HG02970 (cell line): ENCODE measurements at regions not wholly inside any gene's neighbourhood (a gene's known extent, or its start where the extent isn't known, plus 50 kb on each side); places are given as distances from the start of the nearest gene placed in this dataset.

Experiments
- ATAC-seq: cut with Tn5 transposase; IDR thresholded peaks from one replicate; pipeline ENCODE4 v1.9.1; 2021; ENCODE audit warnings: mild to moderate bottlenecking, moderate library complexity, moderate number of reproducible peaks; ENCODE audit not compliant: unreplicated experiment, low FRiP score

DNA sequence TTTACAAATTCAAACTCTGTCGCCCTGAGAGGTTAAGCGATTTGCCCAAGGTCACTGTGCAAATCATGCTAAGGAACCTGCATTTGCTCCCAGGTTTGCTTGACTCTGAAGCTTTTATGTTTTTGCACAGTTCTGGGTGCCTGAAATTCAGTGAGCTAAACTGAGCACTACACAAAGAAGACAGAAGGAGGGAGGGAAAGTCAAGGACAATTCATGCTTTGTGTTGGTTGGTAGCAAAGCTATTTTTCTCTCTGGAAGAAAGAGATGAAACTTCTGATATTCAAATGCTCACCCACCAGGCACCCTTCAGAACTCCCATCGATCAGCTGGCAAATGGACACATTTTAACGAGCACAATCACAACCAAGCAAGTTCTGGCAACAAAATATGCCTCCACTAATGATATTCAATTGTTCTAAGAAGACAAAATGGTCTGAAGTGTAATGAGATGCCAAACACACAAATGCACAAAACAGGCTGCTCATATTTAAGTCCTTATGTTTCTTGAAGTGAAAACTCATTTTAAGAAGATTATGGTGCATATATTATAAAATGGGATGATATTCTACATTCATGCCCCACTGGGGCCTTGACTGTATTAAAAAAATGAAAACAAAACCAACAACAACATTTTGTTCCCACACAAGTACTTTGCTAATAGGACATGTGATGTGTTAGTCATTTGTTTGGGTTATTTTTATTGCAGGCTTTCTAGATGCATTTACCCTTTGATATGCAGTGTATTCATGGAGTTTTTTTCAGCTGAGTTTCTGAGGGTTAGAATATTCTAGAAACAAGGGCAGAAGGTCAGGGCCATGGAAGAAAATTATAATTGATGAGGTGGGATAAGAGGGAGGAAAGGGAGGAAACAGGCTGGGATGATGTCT lies 445.6 kb upstream of the CELF4 start:
- ATAC-seq: no peak

DNA sequence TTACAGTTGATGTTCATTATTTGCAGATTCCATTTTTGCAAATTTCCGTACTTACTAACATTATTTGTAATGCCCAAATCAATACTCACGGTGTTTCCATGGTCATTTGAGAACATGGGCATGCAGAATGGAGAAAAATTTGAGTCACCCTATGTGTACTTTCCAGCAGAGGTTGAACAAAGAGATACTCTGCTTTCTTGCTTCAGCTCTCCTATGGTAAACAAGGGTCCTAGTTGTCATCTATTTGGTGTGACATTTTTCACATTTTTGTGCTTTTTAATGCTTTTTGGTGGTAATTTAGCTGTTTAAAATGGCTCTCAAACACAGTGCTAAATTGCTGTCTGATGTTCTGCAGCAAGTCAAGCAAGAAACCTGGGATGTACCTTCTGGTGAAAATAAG lies 444.4 kb upstream of the CELF4 start:
- no peak for ATAC-seq

DNA sequence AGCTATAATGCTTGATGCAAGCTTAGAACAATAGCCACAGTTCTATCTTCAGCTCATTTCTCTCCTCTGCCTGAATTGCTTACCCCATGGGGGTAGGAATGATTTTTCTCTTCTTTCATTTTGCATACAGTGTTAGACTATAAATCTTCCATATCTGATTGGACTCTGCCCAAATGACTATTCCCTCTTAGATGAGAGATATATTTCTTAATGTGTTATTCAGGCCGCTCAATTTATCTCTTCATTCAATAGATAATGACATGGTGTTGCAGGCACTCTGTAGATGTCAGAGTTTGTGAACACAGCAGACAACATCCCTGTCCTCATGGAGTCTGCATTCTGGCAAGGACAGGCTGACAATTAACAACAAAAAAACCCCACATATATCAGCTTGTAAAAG lies 443.7 kb upstream of the CELF4 start:
- no peak for ATAC-seq

DNA sequence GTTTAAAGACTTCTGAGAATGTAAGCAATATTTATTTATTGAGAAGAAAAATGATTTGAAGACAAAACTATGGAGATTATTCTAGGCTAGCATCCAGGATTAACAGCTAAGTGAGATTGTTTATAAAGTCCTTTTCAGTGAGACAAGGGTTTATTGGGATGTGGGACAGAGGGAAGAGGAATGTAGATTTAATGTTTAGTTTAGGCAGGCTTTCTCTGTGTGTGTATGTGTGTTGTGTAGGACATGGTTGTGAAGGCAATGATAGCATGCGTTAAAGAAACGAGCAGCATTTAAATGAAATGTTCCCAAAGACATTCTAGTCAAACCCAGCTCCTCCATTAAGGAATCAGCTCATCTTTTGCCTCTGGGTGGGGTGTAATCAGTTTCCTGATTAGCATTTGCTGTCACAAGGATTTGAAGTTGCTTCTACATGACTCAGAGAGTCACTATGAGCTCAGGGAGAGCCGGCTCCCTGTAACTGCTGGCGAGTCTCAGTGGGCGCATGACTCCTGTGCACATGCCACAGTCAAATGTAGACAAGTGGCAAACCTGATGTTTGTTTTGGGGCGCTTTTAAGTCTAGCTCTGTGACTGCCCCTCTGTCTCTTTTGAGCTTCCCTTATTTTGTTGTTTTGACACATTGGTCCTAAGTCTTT lies 442.2 kb upstream of the CELF4 start:
- ATAC-seq: no peak

DNA sequence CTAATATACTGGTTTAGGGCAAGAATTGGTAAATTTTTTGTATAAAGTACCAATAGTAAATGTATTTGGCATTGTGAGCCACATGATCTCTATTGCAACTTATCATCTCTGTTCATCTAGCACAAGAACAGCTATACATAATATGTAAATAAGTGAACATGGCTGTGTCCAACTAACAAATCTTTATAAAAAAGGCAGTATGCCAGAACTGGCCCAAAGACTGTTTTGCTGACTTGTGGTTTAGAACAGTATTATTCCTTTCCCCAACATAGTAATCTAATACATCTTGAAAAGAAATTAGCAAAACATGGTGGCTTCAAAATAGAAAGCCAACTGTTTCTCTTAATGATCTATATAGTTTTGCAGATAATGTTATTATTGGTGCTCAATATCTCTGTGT lies 441.4 kb upstream of the CELF4 start:
- ATAC-seq: no peak

DNA sequence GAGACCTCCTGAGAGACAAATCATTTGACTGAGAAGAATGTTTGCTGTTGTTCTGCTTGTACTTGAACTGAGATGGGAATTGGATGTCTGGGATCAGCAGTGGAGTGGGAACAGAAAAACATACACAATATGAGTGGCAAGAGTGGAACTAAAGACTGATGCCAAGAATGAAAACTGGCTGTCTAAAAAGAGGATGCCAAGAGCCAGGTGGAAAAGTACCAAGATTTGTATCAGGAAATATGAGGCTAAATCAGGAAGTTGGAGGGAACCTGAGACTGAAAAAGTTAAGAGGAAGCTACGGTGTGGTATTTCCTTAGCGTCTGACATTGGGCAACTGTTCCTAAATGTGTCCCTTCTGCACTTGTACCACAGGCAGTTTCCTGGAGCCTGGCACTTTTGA lies 440.9 kb upstream of the CELF4 start:
- ATAC-seq: no peak

DNA sequence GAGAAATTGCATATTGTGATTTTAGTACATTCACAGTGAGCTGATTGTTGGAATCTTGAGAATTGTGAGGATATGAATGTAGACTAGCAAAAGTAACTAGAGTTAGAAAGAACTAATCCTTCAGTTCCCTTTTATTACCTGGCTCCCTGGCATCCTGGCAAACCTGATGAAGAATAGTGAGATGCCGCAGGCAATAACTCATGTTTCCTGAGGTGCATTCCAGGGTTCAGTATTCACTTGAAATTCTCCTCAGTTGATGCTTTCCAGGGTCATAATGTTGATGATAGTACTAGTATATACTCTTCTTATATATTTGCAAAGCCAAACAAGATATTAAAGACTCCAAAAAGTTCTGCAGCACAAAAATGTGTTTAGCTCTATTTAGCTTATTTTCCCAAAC lies 432.1 kb upstream of the CELF4 start:
- ATAC-seq: no peak

DNA sequence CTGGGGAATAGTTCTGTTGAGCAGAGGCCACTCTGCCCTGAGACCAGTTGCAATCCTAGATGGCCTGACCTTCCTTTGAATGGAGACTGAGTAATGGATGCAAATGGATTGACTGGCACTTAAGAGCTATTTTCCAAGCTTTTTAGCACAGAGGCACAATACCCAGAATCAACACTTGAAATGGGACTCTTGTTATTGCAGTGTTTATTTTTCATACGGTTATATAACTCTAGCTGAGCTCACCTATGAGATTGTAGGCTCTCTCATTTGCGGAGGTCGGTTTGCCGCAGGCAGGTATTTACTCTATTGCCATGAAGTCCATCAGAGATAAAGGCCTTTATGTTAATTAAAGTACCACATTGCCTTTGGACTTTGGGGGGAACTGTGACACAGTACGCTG lies 422.3 kb upstream of the CELF4 start:
- ATAC-seq: no peak

DNA sequence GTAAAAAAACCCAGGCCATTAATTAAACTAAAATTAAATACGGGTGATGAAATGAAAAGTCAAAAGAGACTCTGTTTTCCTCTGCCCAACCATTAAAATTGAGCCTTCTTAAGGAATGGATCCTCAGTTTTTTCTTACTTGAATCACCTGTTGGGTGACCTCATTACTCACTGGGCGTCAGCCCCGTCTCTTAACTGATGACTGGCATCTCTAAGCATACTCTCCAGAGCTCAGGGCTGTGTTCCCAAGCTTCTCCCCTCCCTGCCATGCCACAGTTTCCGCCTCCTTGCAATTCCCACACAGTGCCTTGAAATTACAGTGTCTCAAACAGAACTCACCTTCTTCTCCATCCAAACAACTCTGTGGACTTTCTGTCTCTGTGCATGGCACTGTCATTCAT lies 421.1 kb upstream of the CELF4 start:
- ATAC-seq: no peak

DNA sequence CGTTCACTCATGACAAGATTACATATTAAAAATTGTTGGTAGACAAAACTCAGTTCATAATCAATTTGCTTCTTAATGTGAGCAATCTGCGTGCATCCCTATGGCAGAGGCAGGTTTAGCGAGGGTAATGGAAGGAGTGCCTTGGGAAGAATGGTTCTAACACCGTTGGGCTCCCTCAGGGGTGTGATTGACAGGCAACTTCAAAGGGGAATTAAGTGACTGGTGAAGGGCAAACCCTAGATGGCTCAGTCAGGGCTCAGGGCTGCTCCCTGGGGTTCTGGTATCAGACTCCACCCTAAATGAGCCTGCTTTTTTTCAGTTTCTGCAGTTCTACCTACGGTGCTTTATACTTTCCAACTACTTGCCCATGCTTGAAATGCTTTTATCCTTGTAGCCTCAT lies 419.5 kb upstream of the CELF4 start:
- ATAC-seq: no peak

DNA sequence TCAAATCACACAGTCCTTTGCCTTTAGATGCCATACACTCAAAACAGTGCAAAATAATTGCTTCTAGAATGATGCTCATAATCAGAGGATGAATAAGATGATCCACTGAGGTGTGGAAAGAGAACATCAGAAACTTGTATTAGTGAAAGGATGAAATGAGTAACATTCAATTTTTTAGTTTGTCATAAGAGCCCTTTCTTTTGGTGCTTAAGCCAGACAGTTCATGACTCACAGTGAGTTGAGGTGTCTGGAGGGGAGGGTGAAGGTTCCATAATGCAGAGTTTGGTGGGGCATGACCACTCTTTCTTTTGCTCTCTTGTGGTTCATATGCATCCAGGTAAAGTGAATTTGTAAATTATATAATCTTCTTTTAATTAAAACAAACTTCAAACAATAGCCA lies 415.0 kb upstream of the CELF4 start:
- ATAC-seq: no peak

DNA sequence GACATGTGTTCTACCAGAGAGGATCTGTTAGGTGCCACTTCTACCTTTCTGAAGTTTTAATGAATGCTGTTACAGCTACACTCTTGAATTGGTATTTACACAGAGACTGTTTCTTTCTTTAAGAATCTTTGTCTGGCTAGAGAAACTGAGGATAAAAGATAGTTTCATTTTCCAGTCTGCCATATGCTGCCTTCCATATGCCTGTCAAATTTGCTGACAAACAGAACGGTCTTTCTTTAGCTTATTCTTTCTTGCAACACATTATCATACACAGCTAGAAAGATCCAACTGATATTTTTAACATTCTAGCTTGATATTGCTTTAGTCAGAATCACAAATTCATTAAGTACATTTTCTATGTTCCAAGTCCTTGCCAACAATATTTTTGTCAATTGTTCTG lies 409.8 kb upstream of the CELF4 start:
- ATAC-seq: no peak

DNA sequence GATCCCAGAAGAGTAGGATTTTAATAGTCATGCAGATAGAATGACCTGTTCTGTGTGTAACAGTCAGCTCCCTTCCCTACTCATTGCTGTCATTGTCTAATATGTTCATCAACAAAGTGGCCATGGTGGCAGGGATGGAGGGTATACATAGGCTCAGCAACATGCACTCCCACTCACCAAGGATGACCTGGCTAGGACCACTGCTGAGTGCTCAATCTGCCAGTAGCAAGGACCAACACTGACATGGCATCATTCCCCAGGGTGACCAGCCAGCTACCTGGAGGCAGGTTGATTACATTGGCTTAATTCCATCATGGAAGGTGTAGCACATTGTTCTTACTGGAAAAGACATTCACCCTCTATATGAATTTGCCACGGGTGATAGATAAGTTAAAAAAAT lies 401.7 kb upstream of the CELF4 start:
- ATAC-seq: no peak

DNA sequence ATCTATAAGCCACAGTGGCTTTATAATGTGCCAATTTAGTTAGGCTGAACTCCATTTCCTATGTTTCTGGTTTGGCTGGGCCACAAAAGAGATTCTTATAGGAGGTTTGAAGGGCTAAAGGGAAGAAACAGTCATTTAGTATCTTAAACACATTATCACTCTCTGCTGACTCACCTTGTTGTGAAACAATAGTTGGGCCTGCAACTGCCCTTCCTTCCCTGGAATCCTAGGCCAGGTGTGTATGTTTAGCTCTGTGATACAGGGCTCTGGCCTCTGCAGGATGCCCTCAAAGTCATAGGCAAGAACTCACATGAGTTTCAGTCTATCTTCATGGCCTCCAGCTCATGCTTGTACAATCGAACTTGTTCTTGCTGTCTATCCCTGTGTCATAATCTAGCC lies 400.0 kb upstream of the CELF4 start:
- no peak for ATAC-seq

DNA sequence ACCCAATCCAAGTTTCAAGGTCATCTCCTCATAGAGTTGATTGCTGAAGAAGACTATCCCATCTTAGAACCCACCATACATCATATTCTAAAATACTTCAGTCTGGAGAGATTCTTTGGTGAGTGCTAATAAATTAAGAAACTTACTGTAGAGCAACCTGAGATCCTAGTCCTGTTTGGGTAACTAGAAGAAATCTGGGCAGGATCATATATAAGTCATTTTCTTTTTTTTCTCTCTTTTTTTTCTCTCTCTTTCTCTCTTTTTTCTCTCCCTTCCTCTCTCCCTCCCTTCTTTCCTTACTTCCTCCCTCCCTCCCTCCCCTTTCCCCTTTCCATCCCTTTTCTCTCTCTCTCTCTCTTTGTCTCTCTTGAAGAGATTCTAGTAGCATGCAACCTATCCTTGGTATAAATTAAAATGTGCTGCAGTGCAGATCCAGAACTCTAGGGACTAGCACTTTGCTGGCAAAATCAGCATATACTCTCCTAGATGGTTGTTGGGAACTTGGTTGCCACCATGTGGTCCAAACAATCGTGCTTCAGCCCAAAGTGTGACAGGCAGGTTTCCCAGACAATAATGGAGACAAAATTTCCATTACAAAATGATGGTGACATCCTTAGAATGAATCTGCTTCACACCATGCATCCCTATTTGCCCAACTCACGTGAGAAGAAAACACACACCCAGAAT lies 399.4 kb upstream of the CELF4 start:
- no peak for ATAC-seq

DNA sequence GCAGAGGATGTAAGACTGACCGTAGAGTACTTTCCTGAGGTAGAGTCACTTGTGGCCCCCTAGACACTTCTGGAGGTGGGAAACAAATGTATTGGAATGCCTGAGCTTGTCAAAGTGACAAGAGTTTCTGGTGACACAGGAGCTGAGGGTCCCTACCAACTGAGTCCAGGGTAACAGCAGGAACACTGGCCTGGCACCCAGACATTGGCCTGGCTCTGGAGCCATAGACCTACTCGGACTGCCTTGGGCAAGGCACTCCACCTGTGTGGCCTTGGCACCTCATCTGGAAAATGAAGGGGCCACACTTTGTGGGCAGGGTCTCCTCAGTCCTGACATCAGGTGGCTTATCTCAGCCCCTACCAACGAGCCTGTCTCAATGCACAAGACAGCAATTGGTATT lies 398.2 kb upstream of the CELF4 start:
- ATAC-seq: no peak

DNA sequence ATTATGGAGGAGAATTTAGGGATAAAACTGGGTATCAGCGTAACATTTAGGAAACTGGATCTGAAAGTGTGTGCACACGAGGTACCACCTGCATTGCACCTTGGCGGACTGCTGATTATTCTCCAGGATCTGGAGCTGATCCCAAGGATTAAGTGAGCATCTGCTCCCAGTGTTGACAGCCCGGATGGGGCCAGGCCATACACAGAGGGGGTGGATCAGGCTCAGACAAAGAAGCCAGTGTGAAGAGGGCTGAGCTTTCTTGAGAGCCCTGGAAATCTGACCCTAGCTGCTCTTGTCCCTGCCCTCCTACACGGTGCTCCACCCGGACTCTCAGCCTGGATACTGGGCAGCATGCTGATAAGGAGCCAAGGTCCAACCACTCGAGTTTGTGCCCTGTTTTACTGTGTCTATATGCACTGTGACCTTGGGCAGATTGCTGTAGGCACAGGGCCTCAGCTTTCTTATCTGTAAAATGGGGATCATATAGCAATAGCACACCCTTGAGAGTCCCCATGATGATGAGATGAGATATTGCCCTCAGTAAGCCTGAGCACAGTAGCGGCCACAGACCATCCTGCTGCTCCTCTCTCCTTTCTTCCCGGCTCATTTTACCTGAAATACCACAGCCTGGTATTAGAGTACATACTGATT lies 396.8 kb upstream of the CELF4 start:
- no peak for ATAC-seq

DNA sequence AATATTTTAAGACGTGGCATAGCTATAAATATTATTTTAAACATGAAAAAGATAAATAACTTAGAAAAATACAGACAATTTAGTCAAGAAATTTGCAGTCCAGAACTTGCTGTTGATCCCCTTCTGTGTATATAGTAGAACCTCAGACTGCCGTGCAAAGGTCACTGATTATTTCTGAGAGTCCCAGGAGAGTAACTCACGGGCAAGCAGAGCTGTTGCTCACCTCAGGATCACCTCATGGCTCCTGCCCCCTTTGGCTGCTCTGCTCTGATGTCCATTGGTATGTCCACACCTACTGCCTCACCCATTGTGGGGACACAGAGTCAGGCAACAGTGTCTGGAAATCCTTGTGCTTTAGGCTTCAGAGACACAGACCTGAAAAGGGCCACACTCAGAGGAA lies 392.9 kb upstream of the CELF4 start:
- ATAC-seq: no peak

DNA sequence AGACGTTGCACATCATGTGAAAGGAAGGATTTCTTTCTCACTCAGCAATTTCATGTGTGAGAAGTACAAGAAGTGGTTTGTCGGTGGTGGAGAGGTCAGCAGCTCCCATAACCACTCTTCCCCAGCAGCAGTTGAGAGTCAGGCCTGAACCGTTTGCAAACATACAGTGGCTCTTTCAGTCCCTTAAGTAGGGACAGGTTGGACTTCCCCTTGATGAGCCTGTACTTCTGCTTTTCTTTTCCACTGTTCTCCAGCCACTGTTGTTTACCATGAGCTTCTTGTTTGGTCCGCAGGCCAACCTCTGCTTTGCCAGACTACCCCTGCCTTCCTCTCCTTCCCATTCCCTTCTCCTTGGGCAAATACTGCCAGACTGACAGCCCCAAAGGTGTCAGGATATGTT lies 391.3 kb upstream of the CELF4 start:
- no peak for ATAC-seq

DNA sequence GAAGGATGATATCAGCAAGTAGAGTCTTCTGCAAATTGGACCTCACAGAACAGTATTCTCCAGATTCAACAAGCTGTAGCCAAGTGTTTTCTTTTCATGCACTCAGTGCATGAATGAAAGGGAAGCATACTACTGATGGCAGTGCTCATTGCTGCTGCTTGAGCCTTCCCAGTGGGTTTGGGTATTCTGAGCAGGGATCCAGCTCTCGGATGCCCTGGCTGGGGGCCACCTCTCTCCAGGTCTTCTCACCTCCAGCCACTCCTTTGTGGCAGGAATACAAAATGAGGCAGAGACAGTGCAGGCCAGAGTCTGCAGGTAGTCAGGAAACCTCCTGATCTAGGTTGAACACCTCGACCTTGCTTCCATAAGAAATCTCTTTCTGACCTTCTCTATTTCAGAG lies 390.4 kb upstream of the CELF4 start:
- no peak for ATAC-seq

DNA sequence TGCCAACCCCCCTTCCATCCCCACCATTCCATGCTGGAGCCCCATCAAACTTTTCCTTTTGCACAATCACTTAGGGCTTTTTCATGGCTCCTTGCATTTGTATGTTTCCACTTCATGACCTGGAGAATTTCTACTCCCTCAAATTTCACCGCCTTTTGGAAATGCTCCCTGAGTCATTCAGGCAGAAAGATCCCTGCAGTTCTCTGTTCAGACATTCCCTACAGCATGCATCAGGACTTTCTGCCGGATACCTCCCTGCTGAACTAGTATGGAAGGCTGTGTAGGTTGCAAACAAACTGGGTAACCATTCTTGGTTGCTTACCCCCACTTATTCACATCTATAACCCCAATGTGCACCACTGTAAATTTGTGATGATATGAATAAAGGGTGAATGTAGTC lies 389.6 kb upstream of the CELF4 start:
- no peak for ATAC-seq
